ENCODE measurements at regions not wholly inside any gene's neighbourhood (a gene's known extent, or its start where the extent isn't known, plus 50 kb on each side); places are given as distances from the start of the nearest gene placed in this dataset.
A peak's percentile ranks its signal among the peaks of the same experiment; 100 is the strongest.
"Not testable (repeated sequence)": the region's sequence is repeated elsewhere in the genome, so short reads cannot be mapped to it uniquely, and the experiment has no call there.

DNA sequence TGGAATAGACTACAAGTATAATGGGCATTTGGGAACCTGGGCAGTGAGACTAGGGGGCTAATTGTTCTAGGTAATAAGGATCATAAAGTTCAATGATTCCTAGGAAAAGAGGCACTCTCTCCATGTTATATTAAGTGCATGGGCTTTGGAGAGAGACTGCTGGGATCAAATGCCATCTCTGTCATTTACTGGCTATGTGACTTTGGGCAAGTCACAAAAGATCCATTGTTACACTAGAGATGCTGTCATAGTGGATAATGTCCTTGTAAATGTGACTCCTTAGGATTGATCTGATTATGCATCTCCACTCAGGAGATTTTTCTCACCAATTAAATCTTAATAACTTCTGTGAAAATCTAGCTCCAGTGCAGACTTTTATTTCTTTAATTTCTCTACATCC is 156.3 kb upstream of the CACNA2D1 start:
- Mint-ChIP-seq H3K9me3 (no peaks in the 10 kb centered on the region), H3K36me3 (no peaks in the 10 kb centered on the region), H3K27ac (no peak overlapping the region), H3K27me3 (no peaks in the 10 kb centered on the region), H3K4me1 (no peaks in the 10 kb centered on the region), H3K4me3 (no peak overlapping the region)
- ChIA-PET CTCF (no interaction called here), POLR2A (no interaction called here)
- Histone ChIP-seq H3K9me3 (ENCODE audit: control insufficient read depth in 2 of 3, low read length in 3 of 3) (no peaks in the 10 kb centered on the region), H3K4me1 (ENCODE audit: control insufficient read depth in 2 of 2, insufficient read depth in 2 of 2, low read length in 2 of 2) (no peaks in the 10 kb centered on the region), H3K4me3 (ENCODE audit: low read length) (no peak overlapping the region), H3K27ac (ENCODE audit: low read depth, low read length) (no peak overlapping the region), H3K36me3 (ENCODE audit: control insufficient read depth in 2 of 3, insufficient read depth in 3 of 3, low read length in 3 of 3) (no peaks in the 10 kb centered on the region), H3K27me3 (ENCODE audit: control insufficient read depth in 2 of 2, insufficient read depth in 2 of 2, low read length in 2 of 2) (no peaks in the 10 kb centered on the region)
- ATAC-seq (no peak), DNase-seq (no peak)
- intact Hi-C loops (cut with micrococcal nuclease): loop anchor here in 1 of 2 donors (1.0 to 5.0 kb wide), 2 partner anchors 77 to 127 kb away; no protein-coding TSS in a partner anchor

DNA sequence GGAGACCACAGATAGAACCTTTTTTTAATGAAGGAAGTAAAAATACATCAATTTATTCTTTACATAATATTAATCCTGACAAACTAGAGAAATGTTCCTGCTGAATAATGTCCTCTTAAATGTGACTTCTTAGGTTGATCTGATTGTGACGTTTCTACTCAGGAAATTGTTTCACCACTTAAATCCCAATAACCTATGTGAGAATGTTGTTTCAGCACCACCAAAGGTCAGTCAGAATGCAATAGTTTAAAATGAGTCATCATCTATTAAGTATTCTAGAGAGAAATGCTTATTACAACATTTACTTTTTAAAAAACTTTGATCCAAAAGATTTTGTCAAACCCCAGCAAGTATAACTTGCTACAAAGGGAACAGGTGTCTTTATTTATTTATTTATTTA is 155.4 kb upstream of the CACNA2D1 start:
- H3K4me3 ChIP-seq (ENCODE audit: low read length): no peak overlapping the region
- no peaks in the 10 kb centered on the region for H3K9me3 ChIP-seq (ENCODE audit: control insufficient read depth in 2 of 3, low read length in 3 of 3)
- Mint-ChIP-seq H3K27me3 (no peaks in the 10 kb centered on the region), H3K9me3 (no peaks in the 10 kb centered on the region), H3K36me3 (no peaks in the 10 kb centered on the region), H3K27ac (no peak overlapping the region), H3K4me1 (no peaks in the 10 kb centered on the region), H3K4me3 (no peak overlapping the region)
- no peak for ATAC-seq
- no peak for DNase-seq
- no peaks in the 10 kb centered on the region for H3K27me3 ChIP-seq (ENCODE audit: control insufficient read depth in 2 of 2, insufficient read depth in 2 of 2, low read length in 2 of 2)
- no peaks in the 10 kb centered on the region for H3K4me1 ChIP-seq (ENCODE audit: control insufficient read depth in 2 of 2, insufficient read depth in 2 of 2, low read length in 2 of 2)
- H3K36me3 ChIP-seq (ENCODE audit: control insufficient read depth in 2 of 3, insufficient read depth in 3 of 3, low read length in 3 of 3): no peaks in the 10 kb centered on the region
- CTCF ChIA-PET: no interaction called here
- POLR2A ChIA-PET: no interaction called here
- H3K27ac ChIP-seq (ENCODE audit: low read depth, low read length): no peak overlapping the region
- intact Hi-C loops (cut with micrococcal nuclease): no loop called here

DNA sequence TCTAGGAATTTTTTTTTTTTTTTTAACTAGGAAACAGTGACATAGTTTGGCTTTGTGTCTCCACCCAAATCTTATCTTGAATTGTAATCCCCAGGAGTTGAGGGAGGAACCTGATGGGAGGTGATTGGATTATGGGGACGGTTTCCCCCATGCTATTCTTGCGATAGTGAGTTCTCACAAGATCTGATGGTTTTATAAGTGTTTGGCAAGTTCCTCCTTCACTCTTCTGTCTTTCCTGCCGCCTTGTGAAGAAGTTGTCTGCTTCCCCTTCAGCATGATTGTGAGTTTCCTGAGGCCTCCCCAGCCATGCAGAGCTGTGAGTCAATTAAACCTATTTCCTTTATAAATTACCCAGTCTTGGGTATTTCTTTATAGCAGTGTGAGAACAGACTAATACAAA is 152.2 kb upstream of the CACNA2D1 start:
- H3K9me3 Mint-ChIP-seq; DNase-seq; H3K27me3 Mint-ChIP-seq; H3K36me3 ChIP-seq (ENCODE audit: control insufficient read depth in 2 of 3, insufficient read depth in 3 of 3, low read length in 3 of 3); H3K4me3 Mint-ChIP-seq; H3K4me1 Mint-ChIP-seq; H3K4me3 ChIP-seq (ENCODE audit: low read length); intact Hi-C loops (cut with micrococcal nuclease); H3K4me1 ChIP-seq (ENCODE audit: control insufficient read depth in 2 of 2, insufficient read depth in 2 of 2, low read length in 2 of 2); CTCF ChIA-PET; H3K27ac Mint-ChIP-seq; POLR2A ChIA-PET; H3K27ac ChIP-seq (ENCODE audit: low read depth, low read length); H3K36me3 Mint-ChIP-seq; H3K9me3 ChIP-seq (ENCODE audit: control insufficient read depth in 2 of 3, low read length in 3 of 3); H3K27me3 ChIP-seq (ENCODE audit: control insufficient read depth in 2 of 2, insufficient read depth in 2 of 2, low read length in 2 of 2): not testable (repeated sequence)
- peak; percentile 58 for ATAC-seq

DNA sequence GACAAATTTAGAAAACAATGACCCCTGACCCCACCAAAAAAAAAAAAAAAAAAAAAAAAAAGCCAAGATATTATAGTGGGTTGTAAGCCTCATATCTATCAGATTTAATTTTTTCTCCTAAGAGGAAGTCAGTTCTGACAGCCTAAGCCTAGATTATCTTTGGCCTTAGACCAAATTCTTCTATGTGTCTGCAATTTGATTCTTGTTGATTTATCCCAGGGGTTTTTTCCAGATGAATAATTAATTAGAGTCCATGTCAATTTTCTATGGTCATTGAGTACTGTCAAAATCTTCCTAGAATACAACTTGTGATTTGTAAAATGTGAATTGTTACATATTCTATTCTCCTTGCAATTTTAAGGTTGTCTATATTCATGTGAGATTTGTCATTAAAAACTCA is 151.6 kb upstream of the CACNA2D1 start:
- ATAC-seq: no peak
- Histone ChIP-seq H3K9me3 (ENCODE audit: control insufficient read depth in 2 of 3, low read length in 3 of 3) (no peaks in the 10 kb centered on the region), H3K27me3 (ENCODE audit: control insufficient read depth in 2 of 2, insufficient read depth in 2 of 2, low read length in 2 of 2) (no peaks in the 10 kb centered on the region), H3K36me3 (ENCODE audit: control insufficient read depth in 2 of 3, insufficient read depth in 3 of 3, low read length in 3 of 3) (no peaks in the 10 kb centered on the region), H3K27ac (ENCODE audit: low read depth, low read length) (no peak overlapping the region), H3K4me1 (ENCODE audit: control insufficient read depth in 2 of 2, insufficient read depth in 2 of 2, low read length in 2 of 2) (no peaks in the 10 kb centered on the region), H3K4me3 (ENCODE audit: low read length) (no peak overlapping the region)
- peaks cover 0 to 1% (median 0%) of the 10 kb centered on the region in 11 donors for H3K9me3 Mint-ChIP-seq
- DNase-seq: no peak
- no peaks in the 10 kb centered on the region for H3K27me3 Mint-ChIP-seq
- ChIA-PET CTCF (no interaction called here), POLR2A (no interaction called here)
- intact Hi-C loops (cut with micrococcal nuclease): no loop called here
- no peak overlapping the region for H3K27ac Mint-ChIP-seq
- no peak overlapping the region for H3K4me3 Mint-ChIP-seq
- H3K36me3 Mint-ChIP-seq: no peaks in the 10 kb centered on the region
- H3K4me1 Mint-ChIP-seq: no peaks in the 10 kb centered on the region

DNA sequence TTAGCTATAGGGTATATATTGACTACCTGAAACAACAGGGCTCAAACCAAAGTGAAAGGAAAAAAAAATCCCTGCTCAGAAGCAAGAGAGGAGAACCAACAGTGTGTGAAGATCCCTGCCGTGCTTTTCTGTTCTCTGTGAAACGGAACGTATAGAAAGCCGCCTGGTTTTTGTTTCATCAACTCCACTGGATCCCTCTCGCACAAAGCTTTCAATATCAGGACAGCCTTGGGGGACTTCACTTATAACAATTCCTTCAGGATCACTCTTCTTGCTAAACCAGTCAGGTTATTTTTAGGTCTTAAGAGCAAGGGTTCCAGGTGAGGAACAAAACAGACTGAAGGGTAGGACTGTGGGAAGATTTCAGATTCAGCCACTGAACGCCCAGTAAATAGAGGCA is 151.1 kb upstream of the CACNA2D1 start:
- POLR2A ChIA-PET: no interaction called here
- Mint-ChIP-seq H3K27me3 (no peaks in the 10 kb centered on the region), H3K27ac (no peak overlapping the region), H3K4me1 (no peaks in the 10 kb centered on the region), H3K36me3 (no peaks in the 10 kb centered on the region), H3K9me3 (peaks cover 0 to 5% (median 0%) of the 10 kb centered on the region in 11 donors), H3K4me3 (no peak overlapping the region)
- Histone ChIP-seq H3K9me3 (ENCODE audit: control insufficient read depth in 2 of 3, low read length in 3 of 3) (no peaks in the 10 kb centered on the region), H3K4me3 (ENCODE audit: low read length) (no peak overlapping the region), H3K27ac (ENCODE audit: low read depth, low read length) (no peak overlapping the region), H3K27me3 (ENCODE audit: control insufficient read depth in 2 of 2, insufficient read depth in 2 of 2, low read length in 2 of 2) (no peaks in the 10 kb centered on the region), H3K36me3 (ENCODE audit: control insufficient read depth in 2 of 3, insufficient read depth in 3 of 3, low read length in 3 of 3) (no peaks in the 10 kb centered on the region), H3K4me1 (ENCODE audit: control insufficient read depth in 2 of 2, insufficient read depth in 2 of 2, low read length in 2 of 2) (no peaks in the 10 kb centered on the region)
- CTCF ChIA-PET: no interaction called here
- DNase-seq: no peak
- ATAC-seq: no peak
- intact Hi-C loops (cut with micrococcal nuclease): no loop called here

DNA sequence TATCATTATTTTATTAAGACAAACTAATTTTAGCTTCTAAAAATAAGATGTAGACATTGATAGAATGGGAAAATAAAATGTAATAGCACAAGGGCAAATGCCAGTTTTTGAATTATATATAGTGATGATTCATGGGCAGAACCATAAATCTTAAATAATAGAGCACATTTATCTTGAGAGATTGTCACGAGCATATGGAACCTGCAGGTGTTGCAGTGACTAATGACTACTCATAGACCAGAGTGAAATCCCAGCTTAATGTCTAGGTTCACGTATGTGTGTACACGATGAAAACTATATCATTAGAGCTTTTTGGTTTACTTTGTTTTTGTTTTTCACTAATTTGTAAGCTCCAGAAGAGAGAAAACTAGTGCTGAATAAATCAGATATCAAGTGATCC is 150.2 kb upstream of the CACNA2D1 start:
- H3K27me3 Mint-ChIP-seq: no peaks in the 10 kb centered on the region
- no peak overlapping the region for H3K4me3 Mint-ChIP-seq
- Histone ChIP-seq H3K4me1 (ENCODE audit: control insufficient read depth in 2 of 2, insufficient read depth in 2 of 2, low read length in 2 of 2) (no peaks in the 10 kb centered on the region), H3K27ac (ENCODE audit: low read depth, low read length) (no peak overlapping the region), H3K27me3 (ENCODE audit: control insufficient read depth in 2 of 2, insufficient read depth in 2 of 2, low read length in 2 of 2) (no peaks in the 10 kb centered on the region), H3K4me3 (ENCODE audit: low read length) (no peak overlapping the region), H3K9me3 (ENCODE audit: control insufficient read depth in 2 of 3, low read length in 3 of 3) (no peaks in the 10 kb centered on the region), H3K36me3 (ENCODE audit: control insufficient read depth in 2 of 3, insufficient read depth in 3 of 3, low read length in 3 of 3) (no peaks in the 10 kb centered on the region)
- ChIA-PET CTCF (interaction anchor here (0.7 kb wide), 1 partner anchor 834 kb away, joined by 3 read pairs; no protein-coding TSS in a partner anchor), POLR2A (no interaction called here)
- no peaks in the 10 kb centered on the region for H3K36me3 Mint-ChIP-seq
- intact Hi-C loops (cut with micrococcal nuclease): no loop called here
- DNase-seq (no peak), ATAC-seq (no peak)
- H3K4me1 Mint-ChIP-seq: no peaks in the 10 kb centered on the region
- H3K27ac Mint-ChIP-seq: no peak overlapping the region
- peaks cover 0 to 5% (median 0%) of the 10 kb centered on the region in 11 donors for H3K9me3 Mint-ChIP-seq

DNA sequence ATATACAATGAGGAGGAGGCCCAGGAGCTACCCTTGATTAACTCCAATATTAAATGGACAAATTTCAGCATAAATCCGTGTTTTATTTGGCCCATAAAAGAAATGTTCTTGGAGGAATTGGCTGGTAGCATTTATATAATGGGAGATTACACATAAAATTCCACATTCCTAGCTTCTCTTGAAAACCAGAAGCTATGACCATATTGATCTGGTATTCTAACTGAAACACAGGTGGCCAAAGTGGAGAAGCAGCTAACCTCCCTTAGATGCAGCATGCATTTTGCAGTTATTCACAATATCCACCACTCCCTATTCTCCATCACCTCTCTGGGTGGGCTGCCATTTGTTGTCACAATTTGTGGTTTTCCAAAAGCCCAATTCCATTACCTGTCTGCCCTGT is 148.8 kb upstream of the CACNA2D1 start:
- Mint-ChIP-seq H3K4me1 (no peaks in the 10 kb centered on the region), H3K27me3 (no peaks in the 10 kb centered on the region), H3K36me3 (no peaks in the 10 kb centered on the region), H3K9me3 (peaks cover 0 to 5% (median 0%) of the 10 kb centered on the region in 11 donors), H3K27ac (no peak overlapping the region), H3K4me3 (no peak overlapping the region)
- CTCF ChIA-PET: no interaction called here
- ATAC-seq: no peak
- DNase-seq: no peak
- no peak overlapping the region for H3K4me3 ChIP-seq (ENCODE audit: low read length)
- no peaks in the 10 kb centered on the region for H3K27me3 ChIP-seq (ENCODE audit: control insufficient read depth in 2 of 2, insufficient read depth in 2 of 2, low read length in 2 of 2)
- no peaks in the 10 kb centered on the region for H3K9me3 ChIP-seq (ENCODE audit: control insufficient read depth in 2 of 3, low read length in 3 of 3)
- no peak overlapping the region for H3K27ac ChIP-seq (ENCODE audit: low read depth, low read length)
- no peaks in the 10 kb centered on the region for H3K36me3 ChIP-seq (ENCODE audit: control insufficient read depth in 2 of 3, insufficient read depth in 3 of 3, low read length in 3 of 3)
- intact Hi-C loops (cut with micrococcal nuclease): no loop called here
- no peaks in the 10 kb centered on the region for H3K4me1 ChIP-seq (ENCODE audit: control insufficient read depth in 2 of 2, insufficient read depth in 2 of 2, low read length in 2 of 2)
- POLR2A ChIA-PET: no interaction called here
